GM21825 (cell line): ENCODE measurements at regions not wholly inside any gene's neighbourhood (a gene's known extent, or its start where the extent isn't known, plus 50 kb on each side); places are given as distances from the start of the nearest gene placed in this dataset.

Source experiments
- ATAC-seq: cut with Tn5 transposase; IDR thresholded peaks from one replicate; pipeline ENCODE4 v1.9.1; 2021; ENCODE audit warnings: mild to moderate bottlenecking, moderate library complexity; ENCODE audit not compliant: unreplicated experiment

- ATAC-seq, result no peak
These were observed 106.5 kb upstream of the FRY start for GRCh38 chr13:31925079-31925478.

DNA sequence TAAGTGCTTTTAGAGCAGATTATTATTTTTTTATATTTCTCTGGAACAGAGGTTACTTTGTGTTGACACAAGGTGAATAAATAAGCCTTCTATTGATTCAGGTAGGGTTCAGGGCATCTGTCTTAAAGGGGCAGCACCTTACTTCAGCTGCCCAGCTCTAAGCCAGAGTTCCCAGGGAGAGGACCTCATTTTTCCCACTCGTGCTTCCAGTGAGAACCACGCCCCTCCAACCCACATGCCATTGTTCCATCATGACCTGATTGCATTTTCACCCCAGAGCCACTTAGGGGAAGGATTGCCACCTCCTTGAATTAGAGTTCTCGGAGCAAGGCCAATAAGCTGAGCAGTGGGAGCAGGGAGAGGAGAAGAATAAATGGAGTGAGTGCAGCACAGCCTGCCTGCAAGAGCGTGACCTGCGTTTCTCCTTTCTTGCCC, 104.3 kb upstream of the FRY start:
- no peak for ATAC-seq

- no peak for ATAC-seq
These were observed 102.4 kb upstream of the FRY start for GRCh38 chr13:31929031-31929770.

GRCh38 chr13:31930490-31930889, 101.1 kb upstream of the FRY start:
- ATAC-seq, result peak; percentile 44

DNA sequence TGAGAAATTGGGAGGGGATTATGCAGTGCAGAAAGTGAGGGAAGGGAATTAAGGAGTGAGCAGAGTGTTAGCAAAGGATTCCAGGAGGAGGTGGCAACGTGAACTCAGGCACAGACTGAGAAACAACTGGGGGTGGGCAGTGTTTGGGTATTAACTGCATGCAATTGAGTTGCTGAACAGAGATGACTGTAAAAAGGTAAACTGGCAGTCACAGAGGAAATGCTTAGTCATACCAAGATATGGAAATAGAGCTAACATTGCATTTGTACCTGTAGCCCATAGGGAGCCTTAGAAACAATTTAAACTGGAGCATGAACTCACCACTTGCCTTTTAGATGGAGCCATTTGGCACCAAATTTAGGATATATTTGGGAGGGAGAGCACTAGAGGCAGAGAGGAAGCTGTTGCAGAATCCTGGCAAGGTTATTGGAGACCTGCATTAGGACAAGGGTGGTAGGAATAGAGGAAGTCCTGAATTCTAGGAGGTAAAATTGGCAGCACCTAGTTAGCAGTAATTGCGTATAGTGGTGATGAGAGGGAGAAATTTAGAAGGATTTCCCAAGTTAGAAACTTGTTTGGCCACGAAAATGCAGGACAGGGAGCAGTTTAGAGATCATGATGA, 100.6 kb upstream of the FRY start:
- ATAC-seq, result peak; percentile 98

DNA sequence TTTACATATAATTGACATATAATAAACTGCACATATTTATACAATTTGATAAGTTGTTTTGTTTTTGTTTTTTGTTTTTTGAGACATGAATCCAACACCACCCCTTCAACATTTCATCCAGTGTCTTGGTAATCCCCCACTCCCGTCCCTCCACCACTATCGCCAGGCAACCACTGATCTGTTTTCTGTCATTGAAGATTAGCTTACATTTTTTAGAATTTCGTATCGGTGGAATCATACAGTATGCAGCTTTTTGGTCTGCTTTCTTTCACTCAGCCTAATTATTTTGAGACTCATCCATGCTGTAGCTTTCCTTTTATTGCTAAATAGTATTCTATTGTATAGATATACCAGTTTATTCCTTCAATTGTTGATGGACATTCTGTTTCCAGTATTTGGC, 94.1 kb upstream of the FRY start:
- ATAC-seq, result no peak

DNA sequence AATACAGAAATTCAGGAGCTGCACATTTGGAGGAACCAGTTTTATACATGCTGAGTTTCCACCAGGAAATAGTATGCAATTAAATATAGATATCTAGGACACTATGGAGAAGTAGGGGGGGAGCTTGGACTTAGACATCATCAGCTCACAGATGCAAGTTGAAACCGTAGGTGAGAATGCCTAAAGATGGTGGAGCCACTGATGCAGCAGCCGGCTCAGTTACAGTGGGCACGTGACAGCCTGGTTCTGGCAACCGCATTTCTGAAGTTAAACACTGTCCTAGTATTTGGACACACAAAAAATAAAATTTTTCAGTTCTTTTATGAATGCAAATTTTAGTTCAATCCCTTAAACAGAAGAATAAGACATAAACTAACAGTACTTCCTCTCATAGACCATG, 91.5 kb upstream of the FRY start:
- ATAC-seq, result no peak

GRCh38 chr13:31943591-31943990, 88.0 kb upstream of the FRY start:
- no peak for ATAC-seq

- ATAC-seq, result no peak
These were observed 87.1 kb upstream of the FRY start for GRCh38 chr13:31944262-31945160.

GRCh38 chr13:31945202-31945961, 86.2 kb upstream of the FRY start:
- ATAC-seq, result no peak

DNA sequence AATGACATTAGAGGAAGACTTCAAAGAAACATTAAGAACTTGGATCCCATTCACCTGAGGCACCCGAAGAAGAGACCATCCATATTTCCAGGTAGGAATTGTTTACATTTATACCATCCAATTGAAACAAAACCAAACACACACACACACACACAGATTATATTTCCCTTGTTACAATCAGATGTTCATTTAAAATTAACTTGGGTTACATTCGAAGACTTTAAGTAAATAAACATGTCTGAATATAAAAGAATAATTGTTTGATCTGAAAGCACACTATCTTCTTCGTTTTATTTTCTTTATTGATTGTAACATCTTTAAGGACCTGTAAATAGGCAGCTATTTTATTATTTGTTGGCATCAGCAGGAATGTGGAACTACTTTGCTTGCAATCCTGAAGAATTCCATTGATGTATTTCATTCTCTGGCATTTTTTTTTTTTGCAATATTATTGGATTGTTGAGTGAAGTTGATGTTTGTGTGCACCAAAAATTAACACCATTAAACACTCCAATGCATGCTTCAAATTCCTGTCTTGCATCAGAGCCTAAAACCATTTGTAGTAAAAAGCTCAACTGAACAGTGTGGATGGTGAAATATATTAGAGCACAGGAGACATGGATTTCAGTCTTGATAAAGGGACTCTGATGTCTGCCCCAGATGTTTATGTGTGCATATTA, 85.3 kb upstream of the FRY start:
- no peak for ATAC-seq

- ATAC-seq, result no peak
These were observed 84.5 kb upstream of the FRY start for GRCh38 chr13:31947105-31947504.

DNA sequence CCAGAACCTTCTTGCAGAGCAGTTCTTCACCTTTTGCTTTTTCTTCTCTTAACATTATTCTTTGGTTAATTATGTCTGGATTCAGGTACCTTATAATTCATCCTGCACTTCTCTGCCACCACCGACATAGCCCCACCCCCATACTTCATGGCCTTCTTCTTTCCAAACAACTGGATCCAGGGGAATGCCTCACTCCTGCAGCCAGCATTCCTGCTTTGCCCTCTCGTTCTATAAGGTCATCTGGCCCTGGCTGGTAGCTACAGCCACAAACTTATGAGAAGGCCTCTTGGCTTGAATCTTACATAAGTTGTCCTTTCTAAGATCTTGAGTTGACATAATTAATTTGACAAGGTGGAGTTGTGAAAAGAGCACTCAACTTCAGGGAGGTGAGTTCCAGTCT, 84.1 kb upstream of the FRY start:
- ATAC-seq, result no peak

- ATAC-seq, result no peak
These were observed 82.1 kb upstream of the FRY start for GRCh38 chr13:31949486-31949885.

DNA sequence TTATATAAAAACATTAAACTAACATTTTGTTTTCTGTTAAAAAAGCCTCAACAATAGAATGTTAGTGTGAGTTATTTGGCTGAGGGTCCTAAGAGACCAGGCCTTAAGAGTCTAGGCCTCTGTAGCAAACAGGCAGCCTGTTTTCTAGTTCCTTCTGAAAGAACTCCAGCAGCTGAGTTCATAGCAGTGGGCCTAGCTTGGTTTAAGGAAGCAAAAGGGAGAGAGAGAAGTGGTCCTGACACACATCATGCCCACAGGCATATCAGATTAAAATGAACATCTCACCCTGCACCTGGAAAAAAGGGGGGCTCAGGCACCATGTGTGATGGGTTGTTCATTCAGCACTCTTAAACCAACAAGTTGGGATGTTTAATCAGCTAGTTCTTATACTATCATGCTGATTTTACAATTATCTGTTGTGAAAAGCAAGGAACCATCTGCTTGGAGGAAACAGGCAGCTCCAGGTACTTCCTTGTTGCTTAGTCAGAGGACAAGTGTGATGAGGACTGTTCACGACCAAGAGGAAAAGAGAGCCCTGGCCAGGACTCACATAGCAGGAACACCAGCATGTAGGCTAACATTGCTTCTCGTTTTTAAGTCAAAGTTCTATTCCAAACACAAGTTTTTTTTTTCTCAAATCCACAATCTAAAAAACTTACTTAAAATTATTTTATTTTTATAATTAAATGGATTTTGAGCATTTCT, 81.3 kb upstream of the FRY start:
- no peak for ATAC-seq

- ATAC-seq, result peak; percentile 95
These were observed 80.3 kb upstream of the FRY start for GRCh38 chr13:31951215-31951678.

DNA sequence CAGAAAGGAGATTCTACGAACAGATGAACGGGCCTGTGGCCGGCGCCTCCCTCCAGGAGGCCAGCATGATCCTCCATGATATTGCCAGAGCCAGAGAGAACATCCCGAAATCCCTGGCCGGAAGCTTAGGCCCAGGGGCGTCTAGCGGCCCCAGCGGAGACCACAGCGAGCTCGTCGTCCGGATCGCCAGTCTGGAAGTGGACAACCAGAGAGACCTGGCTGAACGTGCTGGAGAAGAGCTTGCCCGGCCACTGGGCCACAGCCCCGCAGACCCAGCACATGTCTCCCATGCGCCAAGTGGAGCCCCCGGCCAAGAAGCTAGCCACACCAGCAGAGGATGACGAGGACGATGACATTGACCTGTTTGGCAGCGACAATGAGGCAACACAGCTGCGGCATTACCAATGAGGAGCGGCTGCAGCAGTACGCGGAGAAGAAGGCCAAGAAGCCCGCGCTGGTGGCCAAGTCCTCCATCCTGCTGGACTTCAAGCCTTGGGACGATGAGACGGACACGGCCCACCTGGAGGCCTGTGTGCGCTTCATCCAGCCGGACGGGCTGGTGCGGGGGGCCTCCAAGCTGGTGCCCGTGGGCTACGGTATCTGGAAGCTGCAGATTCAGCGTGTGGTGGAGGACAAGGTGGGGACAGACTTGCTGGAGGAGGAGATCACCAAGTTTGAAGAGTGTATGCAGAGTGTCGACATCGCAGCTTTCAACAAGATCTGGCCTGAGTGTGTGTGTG, 78.8 kb upstream of the FRY start:
- no peak for ATAC-seq

- no peak for ATAC-seq
These were observed 76.5 kb upstream of the FRY start for GRCh38 chr13:31955101-31955500.

GRCh38 chr13:31955741-31956140, 75.8 kb upstream of the FRY start:
- ATAC-seq, result no peak
